HCT116 (cell line): ENCODE measurements at regions not wholly inside any gene's neighbourhood (a gene's known extent, or its start where the extent isn't known, plus 50 kb on each side); places are given as distances from the start of the nearest gene placed in this dataset.

Experiments used
- ATAC-seq: fragments of 200-7000 bp; cut with Tn5 transposase; 2 replicates; pipeline ENCODE4 v1.9.1; 2020; ENCODE audit warnings: mild to moderate bottlenecking, moderate library complexity
- BruUV-seq: library from RNA; stranded (reverse); fragments of 400-500 nt; replicated peaks from 2 replicates; lab custom pipeline; 2021; lab: Mats Ljungman, UMichigan
- CTCF ChIA-PET: fragments of 300-600 bp; sonication (Branson Sonifier 250); formaldehyde crosslinking; loops from one replicate; lab custom pipeline; 2021; ENCODE audit warnings: antibody characterized with exemption; lab: Charles Lee
- POLR2A ChIA-PET: fragments of 300-600, 350-600 bp; sonication (Branson Sonifier 250); formaldehyde crosslinking; loops from one replicate; lab custom pipeline; 2021; ENCODE audit warnings: antibody characterized with exemption; lab: Charles Lee
- RAD21 ChIA-PET, 2 experiments: fragments of 300-600 bp; sonication (Branson Sonifier 250); formaldehyde crosslinking; loops; one replicate each; lab custom pipeline; 2023; ENCODE audit warnings: low total read pairs in 2 of 2; ENCODE audit not compliant: uncharacterized antibody in 2 of 2, unreplicated experiment in 2 of 2, low non-redundant PET in 1 of 2; lab: Charles Lee
- DNase-seq: peaks from one replicate; pipeline ENCODE4 v3.0.0-alpha.2; 2010; ENCODE audit warnings: low read depth, low spot score
- H2AFZ ChIP-seq: fragments of 200-600 bp; shearing (Covaris generic), sonication (generic); 2 replicates; pipeline ENCODE4 v1.6.1; 2017; ENCODE audit warnings: low read depth, mixed run types, mixed read lengths, antibody characterized with exemption, low read length; ENCODE audit not compliant: poor library complexity, severe bottlenecking
- H3K27ac ChIP-seq: 2 replicates; pipeline ENCODE4 v1.5.1; 2012; ENCODE audit warnings: low read depth, low read length
- H3K27me3 ChIP-seq: fragments of 200-600 bp; sonication (generic); 2 replicates; pipeline ENCODE4 v1.6.1; 2016; ENCODE audit warnings: mixed run types, low read length, mixed read lengths; ENCODE audit not compliant: insufficient read depth
- H3K36me3 ChIP-seq, 2 experiments: fragments of 200-500 bp in 1 of 2; fragments of 200-600 bp in 1 of 2; sonication (Bioruptor generic) in 1 of 2; sonication (generic) in 1 of 2; 2 replicates each; pipeline versions ENCODE4 v1.5.1 to v1.6.1; 2014 to 2016; ENCODE audit warnings: low read length in 2 of 2, inconsistent platforms in 1 of 2, mixed read lengths in 1 of 2, mixed run types in 1 of 2; ENCODE audit not compliant: insufficient read depth in 2 of 2, control insufficient read depth in 1 of 2
- H3K4me1 ChIP-seq, 2 experiments: fragments of 200-600 bp in 1 of 2; sonication (generic) in 1 of 2; 2 replicates each; pipeline versions ENCODE4 v1.5.1 to v1.6.1; 2012 to 2017; ENCODE audit warnings: low read length in 2 of 2, inconsistent platforms in 1 of 2, mild to moderate bottlenecking in 1 of 2, mixed read lengths in 1 of 2, mixed run types in 1 of 2, moderate library complexity in 1 of 2; ENCODE audit not compliant: insufficient read depth in 2 of 2, control insufficient read depth in 1 of 2
- H3K4me2 ChIP-seq: fragments of 200-600 bp; sonication (generic); 2 replicates; pipeline ENCODE4 v1.6.1; 2017; ENCODE audit warnings: mixed run types, low read length, mixed read lengths
- H3K4me3 ChIP-seq, 2 experiments: fragments of 200-600 bp in 1 of 2; sonication (generic) in 1 of 2; replicated peaks in 1 of 2; 2 replicates each; pipeline ENCODE4 v1.5.1; 2011 to 2016; ENCODE audit warnings: low read length in 2 of 2, control low read depth in 1 of 2, low read depth in 1 of 2, mild to moderate bottlenecking in 1 of 2, mixed read lengths in 1 of 2, mixed run types in 1 of 2
- H3K79me2 ChIP-seq: fragments of 200-600 bp; sonication (generic); 2 replicates; pipeline ENCODE4 v1.6.1; 2017; ENCODE audit warnings: mild to moderate bottlenecking, mixed run types, low read length, moderate library complexity, mixed read lengths; ENCODE audit not compliant: insufficient read depth
- H3K9ac ChIP-seq: fragments of 200-600 bp; sonication (generic); 2 replicates; pipeline ENCODE4 v1.6.1; 2016; ENCODE audit warnings: low read length, mixed read lengths
- H3K9me2 ChIP-seq: fragments of 200-600 bp; sonication (generic), shearing (Covaris generic); 2 replicates; pipeline ENCODE4 v1.6.1; 2017; ENCODE audit warnings: mixed run types, mild to moderate bottlenecking, moderate library complexity; ENCODE audit not compliant: insufficient read depth
- H3K9me3 ChIP-seq, 2 experiments: fragments of 200-500 bp in 1 of 2; fragments of 200-600 bp in 1 of 2; sonication (Bioruptor generic) in 1 of 2; sonication (generic) in 1 of 2; 2 replicates each; pipeline ENCODE4 v1.6.1; 2014 to 2017; ENCODE audit warnings: low read length in 2 of 2, mixed read lengths in 2 of 2, inconsistent platforms in 1 of 2, low read depth in 1 of 2, mild to moderate bottlenecking in 1 of 2, mixed run types in 1 of 2, moderate library complexity in 1 of 2; ENCODE audit not compliant: control insufficient read depth in 1 of 2, insufficient read depth in 1 of 2
- H4K20me1 ChIP-seq: fragments of 200-600 bp; sonication (generic), shearing (Covaris generic); 2 replicates; pipeline ENCODE4 v1.6.1; 2017; ENCODE audit warnings: mixed run types, mild to moderate bottlenecking, moderate library complexity; ENCODE audit not compliant: insufficient read depth
- ATF3 ChIP-seq: IDR thresholded peaks from 2 replicates; pipeline ENCODE4 v1.6.1; 2012
- JUND ChIP-seq: IDR thresholded peaks from 2 replicates; pipeline ENCODE4 v1.6.1; 2012
- SP1 ChIP-seq: IDR thresholded peaks from 2 replicates; pipeline ENCODE4 v1.6.1; 2012; ENCODE audit warnings: low read depth
- YY1 ChIP-seq: IDR thresholded peaks from 2 replicates; pipeline ENCODE4 v1.6.1; 2011; ENCODE audit warnings: low read length, low read depth, moderate library complexity, mild to moderate bottlenecking; ENCODE audit not compliant: insufficient replicate concordance; ENCODE audit errors: extremely low read depth
- intact Hi-C: fragments of 100-400 bp; cut with micrococcal nuclease; formaldehyde crosslinking; loops from 2 replicates; pipeline ENCODE4 v1.10.0; 2022
- TF ChIP-seq, protein P1 (sequence below): IDR thresholded peaks from 2 replicates; pipeline ENCODE4 v1.6.1; 2012
- TF ChIP-seq, protein P2 (sequence below): IDR thresholded peaks from 2 replicates; pipeline ENCODE4 v1.6.1; 2012; ENCODE audit warnings: low read depth

DNA sequence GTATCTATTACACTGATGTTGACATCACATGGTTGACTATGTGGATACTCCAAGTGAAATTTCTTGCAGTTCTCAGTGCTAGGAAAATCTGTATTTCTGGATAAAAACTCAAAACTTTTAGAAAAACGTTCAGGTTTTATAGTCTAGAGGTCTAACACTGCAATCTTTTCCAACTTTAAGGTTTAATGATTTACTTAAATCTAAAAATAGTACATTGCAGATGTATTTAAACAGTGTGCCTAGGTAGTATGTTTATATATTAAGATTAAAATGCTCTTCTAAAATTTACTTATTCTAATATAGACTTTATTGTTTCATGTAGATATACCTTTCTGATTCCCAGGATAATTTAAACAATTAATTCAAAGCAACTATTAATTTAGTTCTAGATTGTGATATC, 98.3 kb downstream of the SH3YL1 start:
- TF ChIP-seq JUND (no peak), SP1 (no peak), YY1 (no peak), ATF3 (no peak)
- TF ChIP-seq, protein P1, sequence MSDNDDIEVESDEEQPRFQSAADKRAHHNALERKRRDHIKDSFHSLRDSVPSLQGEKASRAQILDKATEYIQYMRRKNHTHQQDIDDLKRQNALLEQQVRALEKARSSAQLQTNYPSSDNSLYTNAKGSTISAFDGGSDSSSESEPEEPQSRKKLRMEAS, result no peak
- TF ChIP-seq, protein P2, sequence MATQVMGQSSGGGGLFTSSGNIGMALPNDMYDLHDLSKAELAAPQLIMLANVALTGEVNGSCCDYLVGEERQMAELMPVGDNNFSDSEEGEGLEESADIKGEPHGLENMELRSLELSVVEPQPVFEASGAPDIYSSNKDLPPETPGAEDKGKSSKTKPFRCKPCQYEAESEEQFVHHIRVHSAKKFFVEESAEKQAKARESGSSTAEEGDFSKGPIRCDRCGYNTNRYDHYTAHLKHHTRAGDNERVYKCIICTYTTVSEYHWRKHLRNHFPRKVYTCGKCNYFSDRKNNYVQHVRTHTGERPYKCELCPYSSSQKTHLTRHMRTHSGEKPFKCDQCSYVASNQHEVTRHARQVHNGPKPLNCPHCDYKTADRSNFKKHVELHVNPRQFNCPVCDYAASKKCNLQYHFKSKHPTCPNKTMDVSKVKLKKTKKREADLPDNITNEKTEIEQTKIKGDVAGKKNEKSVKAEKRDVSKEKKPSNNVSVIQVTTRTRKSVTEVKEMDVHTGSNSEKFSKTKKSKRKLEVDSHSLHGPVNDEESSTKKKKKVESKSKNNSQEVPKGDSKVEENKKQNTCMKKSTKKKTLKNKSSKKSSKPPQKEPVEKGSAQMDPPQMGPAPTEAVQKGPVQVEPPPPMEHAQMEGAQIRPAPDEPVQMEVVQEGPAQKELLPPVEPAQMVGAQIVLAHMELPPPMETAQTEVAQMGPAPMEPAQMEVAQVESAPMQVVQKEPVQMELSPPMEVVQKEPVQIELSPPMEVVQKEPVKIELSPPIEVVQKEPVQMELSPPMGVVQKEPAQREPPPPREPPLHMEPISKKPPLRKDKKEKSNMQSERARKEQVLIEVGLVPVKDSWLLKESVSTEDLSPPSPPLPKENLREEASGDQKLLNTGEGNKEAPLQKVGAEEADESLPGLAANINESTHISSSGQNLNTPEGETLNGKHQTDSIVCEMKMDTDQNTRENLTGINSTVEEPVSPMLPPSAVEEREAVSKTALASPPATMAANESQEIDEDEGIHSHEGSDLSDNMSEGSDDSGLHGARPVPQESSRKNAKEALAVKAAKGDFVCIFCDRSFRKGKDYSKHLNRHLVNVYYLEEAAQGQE, result no peak
- Histone ChIP-seq H3K79me2 (no peaks in the 10 kb centered on the region), H2AFZ (no peak overlapping the region), H3K4me1 (peaks cover 0 to 9% of the 10 kb centered on the region in 2 experiments; a peak in 1 of 4 replicates), H4K20me1 (no peaks in the 10 kb centered on the region), H3K27me3 (no peaks in the 10 kb centered on the region), H3K27ac (no peak overlapping the region), H3K4me2 (no peak overlapping the region), H3K4me3 (no peak overlapping the region), H3K9me3 (no peaks in the 10 kb centered on the region), H3K9me2 (no peaks in the 10 kb centered on the region), H3K9ac (no peak overlapping the region), H3K36me3 (no peaks in the 10 kb centered on the region)
- no TSS peak for BruUV-seq
- POLR2A ChIA-PET, result no interaction called here
- DNase-seq (no peak), ATAC-seq (no peak)
- intact Hi-C loops, result no loop called here
- CTCF ChIA-PET, result no interaction called here
- RAD21 ChIA-PET, result no interaction called here
